IMR-90 (cell line): ENCODE measurements at regions not wholly inside any gene's neighbourhood (a gene's known extent, or its start where the extent isn't known, plus 50 kb on each side); places are given as distances from the start of the nearest gene placed in this dataset.

Source experiments
- ATAC-seq: fragments of 200-7000 bp; cut with Tn5 transposase; 2 replicates; pipeline ENCODE4 v1.9.1; 2020; ENCODE audit warnings: low read depth, mild to moderate bottlenecking, moderate library complexity
- BruUV-seq: library from RNA; stranded (reverse); fragments of 400-500 nt; replicated peaks from 2 replicates; lab custom pipeline; 2021; lab: Mats Ljungman, UMichigan
- CTCF ChIA-PET: fragments of 300-600 bp; formaldehyde crosslinking; extraction: SDS; loops from one replicate; lab custom pipeline; 2021; ENCODE audit warnings: antibody characterized with exemption; lab: Yijun Ruan, JAX
- POLR2A ChIA-PET: fragments of 300-600 bp; sonication (Branson Sonifier 250); formaldehyde crosslinking; loops from one replicate; lab custom pipeline; 2022; ENCODE audit warnings: antibody characterized with exemption; ENCODE audit not compliant: unreplicated experiment; lab: Charles Lee
- DNase-seq: peaks from one replicate; pipeline ENCODE4 v3.0.0; 2013
- H2AFZ ChIP-seq: replicated peaks from 2 replicates; pipeline ENCODE3; 2013; ENCODE audit warnings: low read length, mild to moderate bottlenecking; ENCODE audit not compliant: poor library complexity
- H2AK5ac ChIP-seq: 2 replicates; pipeline ENCODE4 v1.6.1; 2013; ENCODE audit warnings: low read depth, low read length, inconsistent platforms
- H2AK9ac ChIP-seq: replicated peaks from 2 replicates; pipeline ENCODE3; 2013; ENCODE audit warnings: mild to moderate bottlenecking, low read depth, low read length, moderate library complexity; ENCODE audit not compliant: poor library complexity
- H2BK120ac ChIP-seq: 2 replicates; pipeline ENCODE4 v1.6.1; 2013; ENCODE audit warnings: low read depth, low read length, inconsistent platforms
- H2BK15ac ChIP-seq: 3 replicates; pipeline ENCODE4 v1.6.1; 2013; ENCODE audit warnings: low read depth, low read length, inconsistent platforms
- H2BK20ac ChIP-seq: 2 replicates; pipeline ENCODE4 v1.6.1; 2013; ENCODE audit warnings: low read depth, mild to moderate bottlenecking, inconsistent platforms, low read length, moderate library complexity
- H2BK5ac ChIP-seq: 2 replicates; pipeline ENCODE4 v1.6.1; 2013; ENCODE audit warnings: mild to moderate bottlenecking, low read depth, low read length, inconsistent platforms; ENCODE audit not compliant: poor library complexity, severe bottlenecking
- H3K14ac ChIP-seq: replicated peaks from 2 replicates; pipeline ENCODE4 v1.6.1; 2013; ENCODE audit warnings: low read depth, low read length, inconsistent platforms
- H3K18ac ChIP-seq: 2 replicates; pipeline ENCODE4 v1.6.1; 2013; ENCODE audit warnings: low read depth, low read length, control low read depth
- H3K23ac ChIP-seq: 2 replicates; pipeline ENCODE4 v1.6.1; 2013; ENCODE audit warnings: low read depth, low read length, inconsistent platforms
- H3K27ac ChIP-seq: 2 replicates; pipeline ENCODE4 v1.5.1; 2013; ENCODE audit warnings: mild to moderate bottlenecking, control low read depth, low read length; ENCODE audit not compliant: insufficient read depth
- H3K27me3 ChIP-seq: 2 replicates; pipeline ENCODE4 v1.6.1; 2013; ENCODE audit warnings: low read length; ENCODE audit not compliant: control insufficient read depth, insufficient read depth
- H3K36me3 ChIP-seq: 2 replicates; pipeline ENCODE4 v1.6.1; 2013; ENCODE audit warnings: low read length, mixed read lengths; ENCODE audit not compliant: control insufficient read depth, insufficient read depth
- H3K4ac ChIP-seq: 2 replicates; pipeline ENCODE4 v1.6.1; 2013; ENCODE audit warnings: low read depth, low read length, inconsistent platforms
- H3K4me1 ChIP-seq: 2 replicates; pipeline ENCODE4 v1.6.1; 2013; ENCODE audit warnings: low read length, mixed read lengths; ENCODE audit not compliant: control insufficient read depth, insufficient read depth
- H3K4me2 ChIP-seq: 2 replicates; pipeline ENCODE4 v1.6.1; 2013; ENCODE audit warnings: low read depth, mild to moderate bottlenecking, control low read depth, low read length, moderate library complexity
- H3K4me3 ChIP-seq: 2 replicates; pipeline ENCODE4 v1.5.1; 2013; ENCODE audit warnings: low read depth, mild to moderate bottlenecking, control low read depth, low read length, moderate library complexity; ENCODE audit not compliant: insufficient read depth
- H3K56ac ChIP-seq: 2 replicates; pipeline ENCODE4 v1.6.1; 2013; ENCODE audit warnings: low read length, inconsistent platforms; ENCODE audit not compliant: insufficient read depth; ENCODE audit errors: extremely low read depth
- H3K79me1 ChIP-seq, 2 experiments: 2 replicates each; pipeline ENCODE4 v1.6.1; 2013; ENCODE audit warnings: low read length in 2 of 2, inconsistent platforms in 1 of 2, low read depth in 1 of 2
- H3K9ac ChIP-seq: 2 replicates; pipeline ENCODE4 v1.6.1; 2013; ENCODE audit warnings: low read depth, low read length, control low read depth
- H3K9me1 ChIP-seq: 2 replicates; pipeline ENCODE4 v1.6.1; 2013; ENCODE audit warnings: low read length, inconsistent platforms; ENCODE audit not compliant: insufficient read depth
- H3K9me3 ChIP-seq: 2 replicates; pipeline ENCODE4 v1.6.1; 2013; ENCODE audit warnings: low read length; ENCODE audit not compliant: control insufficient read depth, insufficient read depth
- H4K20me1 ChIP-seq: 2 replicates; pipeline ENCODE4 v1.6.1; 2013; ENCODE audit warnings: low read length, inconsistent platforms; ENCODE audit not compliant: insufficient read depth
- H4K5ac ChIP-seq: 2 replicates; pipeline ENCODE4 v1.6.1; 2013; ENCODE audit warnings: mild to moderate bottlenecking, low read depth, low read length, control low read depth
- H4K8ac ChIP-seq, 2 experiments: 2 replicates each; pipeline ENCODE4 v1.6.1; 2013; ENCODE audit warnings: low read depth in 2 of 2, low read length in 2 of 2, control low read depth in 1 of 2, inconsistent platforms in 1 of 2
- H4K91ac ChIP-seq: 2 replicates; pipeline ENCODE4 v1.6.1; 2013; ENCODE audit warnings: low read depth, low read length, inconsistent platforms; ENCODE audit not compliant: insufficient read depth
- BHLHE40 ChIP-seq: fragments of 150-350 bp; IDR thresholded peaks from 2 replicates; pipeline ENCODE4 v1.6.1; 2016; ENCODE audit warnings: mild to moderate bottlenecking, low read depth, low read length
- CEBPB ChIP-seq: IDR thresholded peaks from 2 replicates; pipeline ENCODE4 v1.6.1; 2012; ENCODE audit warnings: low read depth, low read length, improper control_type of control experiment
- ELK1 ChIP-seq: fragments of 150-350 bp; IDR thresholded peaks from 2 replicates; pipeline ENCODE4 v1.6.1; 2016; ENCODE audit warnings: low read depth, mild to moderate bottlenecking, low read length, moderate library complexity, borderline replicate concordance
- WGBS, 2 experiments: methylation state at CpG; one replicate each; pipeline versions ENCODE4 v1.1.5 to v1.1.7; 2013; ENCODE audit warnings: missing lambda C conversion rate in 2 of 2; ENCODE audit not compliant: insufficient read length in 1 of 2; ENCODE audit errors: extremely low coverage in 2 of 2; 5-methylcytosine and 5-hydroxymethylcytosine counted together
- dilution Hi-C: fragments of 300-500 bp; cut with HindIII; formaldehyde crosslinking; loops from one replicate; pipeline ENCODE4 v1.14.3; 2018; ENCODE audit warnings: low sequenced_read_pairs; ENCODE audit not compliant: unreplicated experiment
- in situ Hi-C: fragments of 300-500 bp; cut with MboI; formaldehyde crosslinking; loops from 3 replicates; pipeline ENCODE4 v1.14.3; 2019; ENCODE audit warnings: low sequenced_read_pairs, inconsistent platforms, mixed read lengths
- intact Hi-C: fragments of 100-400 bp; cut with micrococcal nuclease; formaldehyde crosslinking; loops from 2 replicates; pipeline ENCODE4 v1.10.0; 2022

DNA sequence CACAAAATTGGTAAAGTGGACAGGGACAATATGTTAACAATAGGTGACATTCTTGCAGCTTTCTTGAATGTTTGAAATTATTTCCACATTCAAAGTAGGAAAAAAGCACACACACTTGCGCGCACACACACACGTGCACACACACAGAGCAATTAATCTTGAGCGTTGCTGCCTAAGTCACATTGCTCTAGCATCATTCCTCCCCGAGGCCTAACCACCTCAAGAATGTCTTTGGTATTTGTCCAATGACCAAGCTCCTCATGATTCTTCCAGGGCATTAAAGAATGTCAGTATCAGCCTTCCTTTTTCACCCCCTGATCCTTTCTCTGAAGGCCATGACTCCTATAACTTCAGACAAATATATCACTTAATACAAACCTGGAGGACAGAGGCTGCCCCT is 198.1 kb downstream of the NPR3 start:
- dilution Hi-C loops (no loop called here), in situ Hi-C loops (no loop called here), intact Hi-C loops (no loop called here)
- TF ChIP-seq ELK1 (no peak), BHLHE40 (peak; percentile 56; the same call in 1 of the 2 replicates), CEBPB (no peak)
- Histone ChIP-seq H2AFZ (peak overlapping the region; percentile 37), H4K91ac (no peak overlapping the region), H2BK20ac (no peak overlapping the region), H3K4ac (peak overlapping the region; percentile 29; the same call in 1 of the 2 replicates), H2BK120ac (peak overlapping the region; percentile 6; the same call in 1 of the 2 replicates), H4K5ac (no peak overlapping the region), H2BK5ac (no peak overlapping the region), H4K20me1 (no peaks in the 10 kb centered on the region), H2BK15ac (peak overlapping the region; percentile 40; the same call in 1 of the 3 replicates), H3K18ac (peak overlapping the region; percentile 5; the same call in 1 of the 2 replicates), H3K4me2 (no peak overlapping the region), H3K4me1 (peaks cover 8% of the 10 kb centered on the region), H3K9ac (no peak overlapping the region), H3K4me3 (no peak overlapping the region), H3K79me1 (no peaks in the 10 kb centered on the region), H2AK5ac (no peak overlapping the region), H3K9me3 (no peaks in the 10 kb centered on the region), H4K8ac (no peak overlapping the region), H3K14ac (0 out of 2 replicates have a peak overlapping the region, but pooled peaks have one; percentile 29), H3K36me3 (no peaks in the 10 kb centered on the region), H3K9me1 (no peaks in the 10 kb centered on the region), H3K27me3 (no peaks in the 10 kb centered on the region), H3K56ac (no peak overlapping the region), H2AK9ac (peak overlapping the region; percentile 35), H3K27ac (no peak overlapping the region), H3K23ac (no peak overlapping the region)
- peak; percentile 63 for DNase-seq
- CTCF ChIA-PET, result interaction anchor here (0.6 to 1.7 kb wide), 2 partner anchors 103 to 199 kb away, joined by 3 to 6 read pairs; no protein-coding TSS in a partner anchor
- POLR2A ChIA-PET, result no interaction called here
- WGBS, 2 experiments, result 82% methylated on average over 5 of the region's 5 CpGs; no CpG with 5 or more reads in 1 of the 2 experiments
- BruUV-seq, result no TSS peak
- peak; percentile 64 for ATAC-seq
